Lung (tissue), 11 donors: ENCODE measurements at regions not wholly inside any gene's neighbourhood (a gene's known extent, or its start where the extent isn't known, plus 50 kb on each side); places are given as distances from the start of the nearest gene placed in this dataset.

Experiments
- ATAC-seq: fragments of 200-7000 bp; cut with Tn5 transposase; one replicate; pipeline ENCODE4 v1.9.1; 2020; ENCODE audit warnings: moderate number of reproducible peaks; ENCODE audit not compliant: insufficient read depth, low FRiP score
- DNase-seq, 3 donors: peaks; one replicate each; pipeline ENCODE4 v3.0.0-alpha.2; 2013 to 2017
- H3K27ac ChIP-seq, 2 donors: one replicate each; pipeline ENCODE4 v1.5.1; 2013; ENCODE audit warnings: mild to moderate bottlenecking in 2 of 2, moderate library complexity in 2 of 2, control low read depth in 1 of 2, inconsistent platforms in 1 of 2, low read depth in 1 of 2, low read length in 1 of 2
- H3K27me3 ChIP-seq, 3 donors: one replicate each; pipeline ENCODE4 v1.5.1; 2013; ENCODE audit warnings: low read length in 2 of 3; ENCODE audit not compliant: control insufficient read depth in 3 of 3, insufficient read depth in 3 of 3
- H3K36me3 ChIP-seq, 4 donors: one replicate each; pipeline ENCODE4 v1.5.1; 2013; ENCODE audit warnings: low read length in 4 of 4, mild to moderate bottlenecking in 1 of 4, moderate library complexity in 1 of 4; ENCODE audit not compliant: control insufficient read depth in 4 of 4, insufficient read depth in 4 of 4
- H3K4me1 ChIP-seq, 5 donors: one replicate each; pipeline ENCODE4 v1.5.1; 2013; ENCODE audit warnings: low read length in 5 of 5, mild to moderate bottlenecking in 2 of 5, moderate library complexity in 1 of 5; ENCODE audit not compliant: control insufficient read depth in 5 of 5, insufficient read depth in 5 of 5
- H3K4me3 ChIP-seq: one replicate; pipeline ENCODE4 v1.5.1; 2013; ENCODE audit warnings: mild to moderate bottlenecking, control low read depth, moderate library complexity
- H3K9ac ChIP-seq, 2 donors: one replicate each; pipeline ENCODE4 v1.5.1; 2013; ENCODE audit warnings: low read length in 2 of 2, control low read depth in 1 of 2; ENCODE audit not compliant: insufficient read depth in 1 of 2
- H3K9me3 ChIP-seq, 4 donors: one replicate each; pipeline ENCODE4 v1.5.1; 2013; ENCODE audit warnings: low read length in 3 of 4, mild to moderate bottlenecking in 1 of 4, moderate library complexity in 1 of 4; ENCODE audit not compliant: control insufficient read depth in 4 of 4, insufficient read depth in 3 of 4
- WGBS, 2 donors: extraction: QIAGEN DNeasy Blood & Tissue Kit; methylation state at CpG; one replicate each; pipeline ENCODE4 v1.1.7; 2013; 5-methylcytosine and 5-hydroxymethylcytosine counted together
- TF ChIP-seq, protein P1 (sequence below): IDR thresholded peaks from 2 replicates; pipeline ENCODE4 v1.5.1; 2012; ENCODE audit warnings: mild to moderate bottlenecking; ENCODE audit errors: control extremely low read depth, extremely low read depth
- donor health status: control.
- donor health status: control.
- donor health status: Bipolar disorder and iron deficiency.
- donor health status: healthy.
- donor health status: DM: yes; HTN: yes; CAD: no.

DNA sequence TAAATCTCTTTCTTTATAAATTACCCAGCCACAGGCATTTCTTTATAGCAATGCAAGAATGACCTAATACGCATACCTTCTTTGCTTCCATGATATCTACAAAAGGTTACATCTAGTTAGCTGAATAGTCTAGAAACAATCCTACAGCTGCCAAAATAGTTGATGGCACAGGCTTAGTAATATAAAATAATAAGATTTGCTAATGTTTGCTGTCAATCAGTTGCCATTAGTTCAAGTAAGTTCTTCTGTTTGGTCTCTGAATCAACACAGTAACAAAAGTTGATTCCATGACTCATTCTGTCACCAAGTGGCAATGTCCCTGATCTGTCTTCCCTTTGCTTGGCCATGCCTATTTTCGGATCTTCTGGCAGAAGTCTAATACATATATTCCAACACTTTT is 470.2 kb downstream of the SPRY1 start:
- 89 to 98% methylated on average over 2 of the region's 2 CpGs for WGBS, 2 donors
- Histone ChIP-seq H3K9ac (no peak overlapping the region), H3K27ac (peak overlapping the region in 1 of 2 donors; percentile 10), H3K27me3 (no peaks in the 10 kb centered on the region), H3K4me3 (no peak overlapping the region), H3K4me1 (peaks cover 0 to 27% (median 10%) of the 10 kb centered on the region in 5 donors), H3K9me3 (no peaks in the 10 kb centered on the region), H3K36me3 (no peaks in the 10 kb centered on the region)
- ATAC-seq (no peak), DNase-seq (no peak)
- TF ChIP-seq, protein P1, sequence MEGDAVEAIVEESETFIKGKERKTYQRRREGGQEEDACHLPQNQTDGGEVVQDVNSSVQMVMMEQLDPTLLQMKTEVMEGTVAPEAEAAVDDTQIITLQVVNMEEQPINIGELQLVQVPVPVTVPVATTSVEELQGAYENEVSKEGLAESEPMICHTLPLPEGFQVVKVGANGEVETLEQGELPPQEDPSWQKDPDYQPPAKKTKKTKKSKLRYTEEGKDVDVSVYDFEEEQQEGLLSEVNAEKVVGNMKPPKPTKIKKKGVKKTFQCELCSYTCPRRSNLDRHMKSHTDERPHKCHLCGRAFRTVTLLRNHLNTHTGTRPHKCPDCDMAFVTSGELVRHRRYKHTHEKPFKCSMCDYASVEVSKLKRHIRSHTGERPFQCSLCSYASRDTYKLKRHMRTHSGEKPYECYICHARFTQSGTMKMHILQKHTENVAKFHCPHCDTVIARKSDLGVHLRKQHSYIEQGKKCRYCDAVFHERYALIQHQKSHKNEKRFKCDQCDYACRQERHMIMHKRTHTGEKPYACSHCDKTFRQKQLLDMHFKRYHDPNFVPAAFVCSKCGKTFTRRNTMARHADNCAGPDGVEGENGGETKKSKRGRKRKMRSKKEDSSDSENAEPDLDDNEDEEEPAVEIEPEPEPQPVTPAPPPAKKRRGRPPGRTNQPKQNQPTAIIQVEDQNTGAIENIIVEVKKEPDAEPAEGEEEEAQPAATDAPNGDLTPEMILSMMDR: no peak

GRCh38 chr4:123867910-123868587 is 471.5 kb downstream of the SPRY1 start:
- no peak overlapping the region for H3K9ac ChIP-seq
- DNase-seq: no peak
- H3K27me3 ChIP-seq: no peaks in the 10 kb centered on the region
- H3K36me3 ChIP-seq: no peaks in the 10 kb centered on the region
- no peak overlapping the region for H3K4me3 ChIP-seq
- H3K9me3 ChIP-seq: no peaks in the 10 kb centered on the region
- H3K4me1 ChIP-seq: peaks cover 0 to 27% (median 11%) of the 10 kb centered on the region in 5 donors
- TF ChIP-seq, protein P1: no peak
- no peak overlapping the region for H3K27ac ChIP-seq
- ATAC-seq: no peak

DNA sequence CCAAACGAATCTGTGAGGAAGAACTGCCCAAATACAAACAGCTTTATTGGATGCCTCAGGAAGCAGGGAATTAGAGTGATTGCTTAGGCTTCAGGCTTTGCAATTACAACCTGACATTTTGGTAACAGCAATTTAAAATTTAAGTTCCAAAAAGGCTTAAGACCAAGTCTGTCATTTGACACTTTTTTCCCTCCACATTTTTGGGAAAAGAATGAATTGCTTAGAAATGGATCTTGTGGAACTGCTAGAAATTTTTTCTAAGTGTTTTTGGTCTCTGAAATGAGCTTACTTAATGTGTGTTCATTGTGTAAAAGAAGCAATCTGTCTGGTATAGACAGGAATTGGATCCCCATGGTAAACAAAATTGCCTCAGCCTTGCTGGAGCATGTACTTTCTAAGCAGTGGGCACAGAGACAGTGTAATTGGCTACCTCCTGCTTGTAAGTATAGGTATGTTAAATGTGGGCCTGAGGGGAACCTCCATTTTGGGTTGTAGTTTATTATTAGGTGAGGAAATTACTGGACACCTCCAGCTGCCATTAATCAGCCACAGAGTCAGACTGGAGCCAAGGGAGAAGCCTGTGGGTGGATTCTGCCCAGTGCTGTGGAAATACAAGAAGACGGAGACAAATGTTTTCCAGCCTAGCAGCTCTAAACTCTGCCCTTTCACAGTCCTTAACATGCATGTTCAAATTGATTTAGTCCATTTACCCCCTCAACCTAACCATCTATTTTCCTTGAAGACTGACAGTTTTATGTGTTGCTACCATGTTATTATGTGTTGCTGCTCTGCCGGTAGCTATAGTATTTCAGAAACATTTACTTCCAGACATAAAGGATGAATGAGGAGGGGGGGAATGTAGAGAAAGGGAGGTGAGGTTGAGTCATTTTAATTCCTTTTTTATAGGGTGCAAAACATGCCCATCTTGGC is 473.0 kb downstream of the SPRY1 start:
- peak; percentile 41 for ATAC-seq
- TF ChIP-seq, protein P1: no peak
- Histone ChIP-seq H3K4me1 (peaks cover 0 to 26% (median 11%) of the 10 kb centered on the region in 5 donors), H3K27ac (peak overlapping the region in 1 of 2 donors; percentile 45), H3K36me3 (no peaks in the 10 kb centered on the region), H3K9me3 (no peaks in the 10 kb centered on the region), H3K27me3 (no peaks in the 10 kb centered on the region), H3K4me3 (no peak overlapping the region), H3K9ac (no peak overlapping the region)
- DNase-seq: peak in 1 of 3 donors; percentile 29
- 83 to 85% methylated on average over 3 of the region's 3 CpGs for WGBS, 2 donors
